ENCODE measurements at regions not wholly inside any gene's neighbourhood (a gene's known extent, or its start where the extent isn't known, plus 50 kb on each side); places are given as distances from the start of the nearest gene placed in this dataset.

DNA sequence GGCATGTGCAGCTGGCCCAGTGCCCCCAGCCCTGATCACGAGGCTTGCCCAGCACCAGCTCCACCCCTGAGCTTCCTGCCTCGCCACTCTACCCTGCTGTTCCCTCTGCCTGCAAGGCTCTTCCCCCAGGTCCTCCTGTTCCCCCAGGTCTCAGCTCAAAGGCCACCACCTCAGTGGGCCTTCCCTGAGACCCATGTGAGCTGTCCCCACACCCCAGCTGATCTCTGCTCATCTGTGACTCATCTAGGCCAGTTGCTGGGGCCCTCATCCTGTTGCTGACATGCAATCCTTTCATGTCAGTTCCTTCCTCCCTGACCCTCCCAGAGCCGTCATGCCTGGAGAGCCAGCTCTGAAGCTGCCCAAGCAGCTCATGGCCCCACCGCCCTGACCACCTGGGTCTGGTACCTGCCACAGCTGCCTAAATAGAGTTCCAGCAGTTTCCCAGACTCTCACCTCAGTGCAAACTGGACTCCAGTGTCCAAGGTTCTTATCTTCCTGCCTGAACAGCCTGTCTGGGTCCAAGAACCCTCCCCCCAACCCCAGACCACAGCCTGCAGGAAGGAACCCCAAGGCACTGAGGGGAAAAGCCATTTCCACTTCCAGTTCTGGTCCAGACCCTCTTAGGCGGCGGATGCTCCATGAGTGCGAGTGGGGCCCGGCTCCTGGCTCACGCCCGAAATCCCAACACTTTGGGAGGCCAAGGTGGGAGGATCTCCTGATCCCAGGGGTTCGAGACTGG lies 116.6 kb upstream of the IQSEC1 start:
- TF ChIP-seq POLR2AphosphoS5 (IDR thresholded peaks at IDR 0.05; ENCODE audit: low read depth, low read length) = no peak
- TF ChIP-seq POLR2A (IDR thresholded peaks at IDR 0.05; ENCODE audit: low read depth, low read length) = no peak
- TF ChIP-seq TAF1 (IDR thresholded peaks at IDR 0.05; ENCODE audit: borderline replicate concordance, low read depth, low read length) = no peak
